EH (cell line): ENCODE measurements at regions not wholly inside any gene's neighbourhood (a gene's known extent, or its start where the extent isn't known, plus 50 kb on each side); places are given as distances from the start of the nearest gene placed in this dataset.
A peak's percentile ranks its signal among the peaks of the same experiment; 100 is the strongest.

ENCODE experiments used
- DNase-seq: peaks from one replicate; pipeline ENCODE4 v3.0.0-alpha.2; 2015; ENCODE audit warnings: low read depth

- DNase-seq = no peak
These were observed 291.6 kb downstream of the SOX4 start for GRCh38 chr6:21885111-21885510.

GRCh38 chr6:21885532-21886114 lies 292.1 kb downstream of the SOX4 start:
- DNase-seq = peak; percentile 90

GRCh38 chr6:21886542-21887151 lies 293.1 kb downstream of the SOX4 start:
- DNase-seq = peak; percentile 57

- DNase-seq = peak; percentile 46
These were observed 294.0 kb downstream of the SOX4 start for GRCh38 chr6:21887231-21888185.

- DNase-seq = no peak
These were observed 297.5 kb downstream of the SOX4 start for GRCh38 chr6:21891080-21891479.

- DNase-seq = no peak
These were observed 300.2 kb downstream of the SOX4 start for GRCh38 chr6:21893793-21894192.

- no peak for DNase-seq
These were observed 302.0 kb downstream of the SOX4 start for GRCh38 chr6:21895555-21895954.

GRCh38 chr6:21898107-21898796 lies 304.7 kb downstream of the SOX4 start:
- DNase-seq = peak; percentile 54

- DNase-seq = no peak
These were observed 306.2 kb downstream of the SOX4 start for GRCh38 chr6:21899708-21900107.

- peak; percentile 62 for DNase-seq
These were observed 307.2 kb downstream of the SOX4 start for GRCh38 chr6:21900730-21901129.

- no peak for DNase-seq
These were observed 309.1 kb downstream of the SOX4 start for GRCh38 chr6:21902628-21903169.

- no peak for DNase-seq
These were observed 312.0 kb downstream of the SOX4 start for GRCh38 chr6:21905531-21905930.

- no peak for DNase-seq
These were observed 313.3 kb downstream of the SOX4 start for GRCh38 chr6:21906826-21907225.

GRCh38 chr6:21907291-21907690 lies 313.7 kb downstream of the SOX4 start:
- DNase-seq = no peak

- DNase-seq = no peak
These were observed 314.8 kb downstream of the SOX4 start for GRCh38 chr6:21908161-21908848.

- no peak for DNase-seq
These were observed 315.8 kb downstream of the SOX4 start for GRCh38 chr6:21909321-21909720.

- DNase-seq = no peak
These were observed 317.7 kb downstream of the SOX4 start for GRCh38 chr6:21911208-21911607.

- DNase-seq = no peak
These were observed 318.7 kb downstream of the SOX4 start for GRCh38 chr6:21912151-21912832.

GRCh38 chr6:21914121-21914973 lies 320.8 kb downstream of the SOX4 start:
- DNase-seq = peak; percentile 18

GRCh38 chr6:21915707-21916260 lies 322.2 kb downstream of the SOX4 start:
- DNase-seq = peak; percentile 88
